ENCODE measurements at regions not wholly inside any gene's neighbourhood (a gene's known extent, or its start where the extent isn't known, plus 50 kb on each side); places are given as distances from the start of the nearest gene placed in this dataset.

DNA sequence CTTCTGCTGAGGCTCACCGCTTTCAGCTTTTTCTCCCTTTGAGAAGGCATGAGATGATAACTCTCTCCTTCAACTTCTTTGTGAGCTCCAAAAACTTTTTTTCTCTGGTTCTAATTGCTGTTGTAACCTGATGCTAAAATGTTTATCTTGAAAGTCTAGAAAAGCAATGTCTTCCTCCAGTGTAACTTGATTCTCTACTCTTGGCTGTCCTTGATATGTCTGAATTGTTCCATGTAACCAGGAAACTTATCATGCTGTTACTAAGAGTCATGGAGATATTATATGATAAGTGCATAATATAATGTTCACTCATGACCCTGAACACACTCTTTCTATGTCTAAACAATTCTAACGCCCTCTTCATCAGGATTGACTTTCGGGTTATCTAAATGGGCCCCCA, 128.0 kb upstream of the ABCA1 start:
- ChIA-PET CTCF (ENCODE audit: unreplicated experiment) (no interaction called here), POLR2A (interaction anchor here (0.6 kb wide), 1 partner anchor 72 kb away, joined by 3 read pairs; no protein-coding TSS in a partner anchor)
- DNase-seq (ENCODE audit: low spot score) = no peak
- H3K9me2 ChIP-seq (ENCODE audit: insufficient read depth, low read length) = no peaks in the 10 kb centered on the region
- H3K4me2 ChIP-seq (ENCODE audit: low read length) = no peak overlapping the region
- H3K9me3 ChIP-seq (ENCODE audit: low read length) = no peaks in the 10 kb centered on the region
- H3K36me3 ChIP-seq (ENCODE audit: insufficient read depth, low read length) = no peaks in the 10 kb centered on the region
- H3K27ac ChIP-seq (ENCODE audit: low read depth, low read length, poor library complexity, severe bottlenecking) = no peak overlapping the region
- no peaks in the 10 kb centered on the region for H3K4me1 ChIP-seq (ENCODE audit: insufficient read depth, low read length, poor library complexity, severe bottlenecking)
- no peaks in the 10 kb centered on the region for H4K20me1 ChIP-seq (ENCODE audit: insufficient read depth, low read length)
- TF ChIP-seq EZH2phosphoT487 (IDR thresholded peaks at IDR 0.05; ENCODE audit: borderline replicate concordance, low read depth, low read length) = no peak
- TF ChIP-seq, protein P1, sequence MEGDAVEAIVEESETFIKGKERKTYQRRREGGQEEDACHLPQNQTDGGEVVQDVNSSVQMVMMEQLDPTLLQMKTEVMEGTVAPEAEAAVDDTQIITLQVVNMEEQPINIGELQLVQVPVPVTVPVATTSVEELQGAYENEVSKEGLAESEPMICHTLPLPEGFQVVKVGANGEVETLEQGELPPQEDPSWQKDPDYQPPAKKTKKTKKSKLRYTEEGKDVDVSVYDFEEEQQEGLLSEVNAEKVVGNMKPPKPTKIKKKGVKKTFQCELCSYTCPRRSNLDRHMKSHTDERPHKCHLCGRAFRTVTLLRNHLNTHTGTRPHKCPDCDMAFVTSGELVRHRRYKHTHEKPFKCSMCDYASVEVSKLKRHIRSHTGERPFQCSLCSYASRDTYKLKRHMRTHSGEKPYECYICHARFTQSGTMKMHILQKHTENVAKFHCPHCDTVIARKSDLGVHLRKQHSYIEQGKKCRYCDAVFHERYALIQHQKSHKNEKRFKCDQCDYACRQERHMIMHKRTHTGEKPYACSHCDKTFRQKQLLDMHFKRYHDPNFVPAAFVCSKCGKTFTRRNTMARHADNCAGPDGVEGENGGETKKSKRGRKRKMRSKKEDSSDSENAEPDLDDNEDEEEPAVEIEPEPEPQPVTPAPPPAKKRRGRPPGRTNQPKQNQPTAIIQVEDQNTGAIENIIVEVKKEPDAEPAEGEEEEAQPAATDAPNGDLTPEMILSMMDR (conservative IDR thresholded peaks at IDR 0.05; ENCODE audit: low read length) = no peak
- H3K4me3 ChIP-seq (ENCODE audit: low read depth, low read length, poor library complexity, severe bottlenecking) = no peak overlapping the region
- no peaks in the 10 kb centered on the region for H3K79me2 ChIP-seq (ENCODE audit: insufficient read depth, low read depth, low read length)
- no TSS peak for BruUV-seq (replicated peaks)
- intact Hi-C loops (cut with micrococcal nuclease; ENCODE audit: unreplicated experiment) = no loop called here
- H2AFZ ChIP-seq (ENCODE audit: low read length) = no peak overlapping the region

DNA sequence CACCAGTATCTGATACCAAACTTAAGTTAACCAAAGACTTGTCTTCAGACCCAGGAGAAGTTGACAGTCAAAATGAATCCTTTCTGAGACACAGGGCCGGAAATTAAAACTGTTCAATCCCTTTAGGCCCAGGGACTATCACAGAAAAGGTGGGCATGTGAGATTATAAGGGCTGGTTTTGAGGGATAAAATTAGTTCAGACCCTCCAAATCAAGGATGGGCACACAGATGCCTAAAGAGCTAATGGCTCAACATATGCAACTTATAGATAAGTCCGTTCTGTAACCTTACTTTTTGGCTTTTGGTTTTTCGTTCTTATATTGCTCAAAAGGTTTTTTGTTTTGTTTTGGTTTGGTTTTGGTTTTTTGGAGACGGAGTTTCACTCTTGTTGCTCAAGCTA, 129.6 kb upstream of the ABCA1 start:
- intact Hi-C loops (cut with micrococcal nuclease; ENCODE audit: unreplicated experiment) = no loop called here
- POLR2A ChIA-PET = no interaction called here

DNA sequence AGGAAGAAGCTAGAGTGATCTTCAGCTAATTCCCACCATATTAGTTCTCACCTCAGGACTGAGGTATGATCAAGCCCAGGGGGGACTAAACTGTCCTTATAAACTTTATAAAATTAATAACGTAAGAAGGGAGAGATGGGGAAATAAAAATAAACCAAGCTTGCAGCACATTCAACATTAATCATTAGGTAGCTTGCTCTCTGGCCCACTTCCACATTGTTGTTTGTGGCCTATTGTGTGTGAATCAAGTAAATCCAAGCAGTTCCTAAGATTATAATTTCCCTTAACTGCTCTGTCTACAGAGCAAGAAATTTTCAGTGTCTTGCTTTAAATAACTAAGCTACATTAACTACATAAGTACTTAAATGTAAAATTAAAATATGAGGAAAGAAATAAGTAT, 131.3 kb upstream of the ABCA1 start:
- H3K4me3 ChIP-seq (ENCODE audit: low read depth, low read length, poor library complexity, severe bottlenecking) = no peak overlapping the region
- H3K79me2 ChIP-seq (ENCODE audit: insufficient read depth, low read depth, low read length) = no peaks in the 10 kb centered on the region
- no peak overlapping the region for H2AFZ ChIP-seq (ENCODE audit: low read length)
- H3K4me2 ChIP-seq (ENCODE audit: low read length) = no peak overlapping the region
- BruUV-seq (replicated peaks) = no TSS peak
- no peaks in the 10 kb centered on the region for H3K9me2 ChIP-seq (ENCODE audit: insufficient read depth, low read length)
- peaks cover 8% of the 10 kb centered on the region for H3K4me1 ChIP-seq (ENCODE audit: insufficient read depth, low read length, poor library complexity, severe bottlenecking)
- no peaks in the 10 kb centered on the region for H3K9me3 ChIP-seq (ENCODE audit: low read length)
- DNase-seq (ENCODE audit: low spot score) = no peak
- TF ChIP-seq EZH2phosphoT487 (IDR thresholded peaks at IDR 0.05; ENCODE audit: borderline replicate concordance, low read depth, low read length) = no peak
- TF ChIP-seq, protein P1 (conservative IDR thresholded peaks at IDR 0.05; ENCODE audit: low read length) = no peak
- H4K20me1 ChIP-seq (ENCODE audit: insufficient read depth, low read length) = no peaks in the 10 kb centered on the region
- H3K27ac ChIP-seq (ENCODE audit: low read depth, low read length, poor library complexity, severe bottlenecking) = no peak overlapping the region
- ChIA-PET CTCF (ENCODE audit: unreplicated experiment) (no interaction called here), POLR2A (interaction anchor here (0.6 to 0.9 kb wide), 4 partner anchors 9 to 25 kb away, joined by 3 read pairs; no protein-coding TSS in a partner anchor)
- intact Hi-C loops (cut with micrococcal nuclease; ENCODE audit: unreplicated experiment) = no loop called here
- no peaks in the 10 kb centered on the region for H3K36me3 ChIP-seq (ENCODE audit: insufficient read depth, low read length)

More for the DNA sequence above, 129.6 kb upstream of the ABCA1 start:
- Histone ChIP-seq H3K36me3 (ENCODE audit: insufficient read depth, low read length) (no peaks in the 10 kb centered on the region), H3K4me1 (ENCODE audit: insufficient read depth, low read length, poor library complexity, severe bottlenecking) (no peaks in the 10 kb centered on the region), H3K4me3 (ENCODE audit: low read depth, low read length, poor library complexity, severe bottlenecking) (no peak overlapping the region), H3K4me2 (ENCODE audit: low read length) (no peak overlapping the region), H4K20me1 (ENCODE audit: insufficient read depth, low read length) (no peaks in the 10 kb centered on the region), H3K9me2 (ENCODE audit: insufficient read depth, low read length) (no peaks in the 10 kb centered on the region), H3K79me2 (ENCODE audit: insufficient read depth, low read depth, low read length) (no peaks in the 10 kb centered on the region), H2AFZ (ENCODE audit: low read length) (peak overlapping the region; percentile 45; the same call in 1 of the 2 replicates), H3K27ac (ENCODE audit: low read depth, low read length, poor library complexity, severe bottlenecking) (no peak overlapping the region), H3K9me3 (ENCODE audit: low read length) (no peaks in the 10 kb centered on the region)
- TF ChIP-seq EZH2phosphoT487 (IDR thresholded peaks at IDR 0.05; ENCODE audit: borderline replicate concordance, low read depth, low read length) = no peak
- TF ChIP-seq, protein P1 (conservative IDR thresholded peaks at IDR 0.05; ENCODE audit: low read length) = no peak
- CTCF ChIA-PET (ENCODE audit: unreplicated experiment) = no interaction called here
- no TSS peak for BruUV-seq (replicated peaks)
- DNase-seq (ENCODE audit: low spot score) = no peak

Measured in OCI-LY7 (cell line).